ENCODE measurements at regions not wholly inside any gene's neighbourhood (a gene's known extent, or its start where the extent isn't known, plus 50 kb on each side); places are given as distances from the start of the nearest gene placed in this dataset.
"Not testable (repeated sequence)": the region's sequence is repeated elsewhere in the genome, so short reads cannot be mapped to it uniquely, and the experiment has no call there.

- H3K27me3 Mint-ChIP-seq (ENCODE audit: low read depth); H3K27ac Mint-ChIP-seq; H3K36me3 Mint-ChIP-seq (ENCODE audit: low read depth); ATAC-seq; CTCF ChIA-PET; POLR2A ChIA-PET; H3K4me3 Mint-ChIP-seq; H3K4me1 Mint-ChIP-seq (ENCODE audit: low read depth); DNase-seq: not testable (repeated sequence)
- peaks cover 12% of the 10 kb centered on the region for H3K9me3 Mint-ChIP-seq (ENCODE audit: insufficient read depth)
Measured at GRCh38 chr2:89756616-89757015, 1065.1 kb downstream of the RPIA start.

- H3K27ac Mint-ChIP-seq; CTCF ChIA-PET; POLR2A ChIA-PET; DNase-seq; H3K36me3 Mint-ChIP-seq (ENCODE audit: low read depth); ATAC-seq; H3K27me3 Mint-ChIP-seq (ENCODE audit: low read depth); H3K4me3 Mint-ChIP-seq; H3K4me1 Mint-ChIP-seq (ENCODE audit: low read depth): not testable (repeated sequence)
- H3K9me3 Mint-ChIP-seq (ENCODE audit: insufficient read depth), result peaks cover 16% of the 10 kb centered on the region
Measured at GRCh38 chr2:89758332-89759026, 1067.0 kb downstream of the RPIA start.

- H3K27me3 Mint-ChIP-seq (ENCODE audit: low read depth); H3K36me3 Mint-ChIP-seq (ENCODE audit: low read depth); POLR2A ChIA-PET; ATAC-seq; H3K4me3 Mint-ChIP-seq; CTCF ChIA-PET; DNase-seq; H3K27ac Mint-ChIP-seq; H3K4me1 Mint-ChIP-seq (ENCODE audit: low read depth): not testable (repeated sequence)
- peaks cover 25% of the 10 kb centered on the region for H3K9me3 Mint-ChIP-seq (ENCODE audit: insufficient read depth)
Measured at GRCh38 chr2:89760762-89761161, 1069.3 kb downstream of the RPIA start.

GRCh38 chr2:89761171-89761570 is 1069.7 kb downstream of the RPIA start:
- CTCF ChIA-PET; ATAC-seq; H3K4me3 Mint-ChIP-seq; H3K4me1 Mint-ChIP-seq (ENCODE audit: low read depth); DNase-seq; H3K27me3 Mint-ChIP-seq (ENCODE audit: low read depth); POLR2A ChIA-PET; H3K36me3 Mint-ChIP-seq (ENCODE audit: low read depth); H3K27ac Mint-ChIP-seq: not testable (repeated sequence)
- H3K9me3 Mint-ChIP-seq (ENCODE audit: insufficient read depth), result peaks cover 26% of the 10 kb centered on the region

GRCh38 chr2:89761863-89762262 is 1070.4 kb downstream of the RPIA start:
- H3K4me3 Mint-ChIP-seq; H3K36me3 Mint-ChIP-seq (ENCODE audit: low read depth); H3K27ac Mint-ChIP-seq; CTCF ChIA-PET; DNase-seq; H3K27me3 Mint-ChIP-seq (ENCODE audit: low read depth); H3K4me1 Mint-ChIP-seq (ENCODE audit: low read depth); ATAC-seq; POLR2A ChIA-PET: not testable (repeated sequence)
- H3K9me3 Mint-ChIP-seq (ENCODE audit: insufficient read depth), result peaks cover 26% of the 10 kb centered on the region

GRCh38 chr2:89762461-89763253 is 1071.2 kb downstream of the RPIA start:
- H3K4me3 Mint-ChIP-seq; H3K4me1 Mint-ChIP-seq (ENCODE audit: low read depth); H3K27ac Mint-ChIP-seq; POLR2A ChIA-PET; DNase-seq; ATAC-seq; CTCF ChIA-PET; H3K36me3 Mint-ChIP-seq (ENCODE audit: low read depth): not testable (repeated sequence)
- Mint-ChIP-seq H3K9me3 (ENCODE audit: insufficient read depth) (peaks cover 26% of the 10 kb centered on the region), H3K27me3 (ENCODE audit: low read depth) (peaks cover 11% of the 10 kb centered on the region)

GRCh38 chr2:89763254-89763580 is 1071.7 kb downstream of the RPIA start:
- ChIA-PET CTCF (no interaction called here), POLR2A (no interaction called here)
- Mint-ChIP-seq H3K9me3 (ENCODE audit: insufficient read depth) (peaks cover 26% of the 10 kb centered on the region), H3K27ac (no peak overlapping the region), H3K4me3 (no peak overlapping the region), H3K4me1 (ENCODE audit: low read depth) (no peaks in the 10 kb centered on the region), H3K36me3 (ENCODE audit: low read depth) (peaks cover 1% of the 10 kb centered on the region), H3K27me3 (ENCODE audit: low read depth) (peaks cover 15% of the 10 kb centered on the region)
- DNase-seq (no peak), ATAC-seq (no peak)

- DNase-seq, result no peak
- Mint-ChIP-seq H3K4me3 (no peak overlapping the region), H3K4me1 (ENCODE audit: low read depth) (no peaks in the 10 kb centered on the region), H3K36me3 (ENCODE audit: low read depth) (peaks cover 1% of the 10 kb centered on the region), H3K27me3 (ENCODE audit: low read depth) (peaks cover 18% of the 10 kb centered on the region), H3K9me3 (ENCODE audit: insufficient read depth) (peaks cover 26% of the 10 kb centered on the region), H3K27ac (no peak overlapping the region)
- ATAC-seq, result no peak
- ChIA-PET POLR2A (no interaction called here), CTCF (no interaction called here)
Measured at GRCh38 chr2:89763581-89764485, 1072.4 kb downstream of the RPIA start.

GRCh38 chr2:89764571-89765360 is 1073.3 kb downstream of the RPIA start:
- POLR2A ChIA-PET; DNase-seq; H3K36me3 Mint-ChIP-seq (ENCODE audit: low read depth); H3K4me3 Mint-ChIP-seq; ATAC-seq; CTCF ChIA-PET; H3K27ac Mint-ChIP-seq; H3K4me1 Mint-ChIP-seq (ENCODE audit: low read depth): not testable (repeated sequence)
- Mint-ChIP-seq H3K27me3 (ENCODE audit: low read depth) (peaks cover 22% of the 10 kb centered on the region), H3K9me3 (ENCODE audit: insufficient read depth) (peaks cover 26% of the 10 kb centered on the region)

GRCh38 chr2:89765361-89765718 is 1073.9 kb downstream of the RPIA start:
- H3K36me3 Mint-ChIP-seq (ENCODE audit: low read depth); CTCF ChIA-PET; H3K4me1 Mint-ChIP-seq (ENCODE audit: low read depth); H3K27ac Mint-ChIP-seq; DNase-seq; H3K4me3 Mint-ChIP-seq; POLR2A ChIA-PET; ATAC-seq: not testable (repeated sequence)
- Mint-ChIP-seq H3K9me3 (ENCODE audit: insufficient read depth) (peaks cover 26% of the 10 kb centered on the region), H3K27me3 (ENCODE audit: low read depth) (peaks cover 22% of the 10 kb centered on the region)

GRCh38 chr2:89766141-89766990 is 1074.9 kb downstream of the RPIA start:
- POLR2A ChIA-PET; CTCF ChIA-PET; DNase-seq; H3K36me3 Mint-ChIP-seq (ENCODE audit: low read depth); H3K4me3 Mint-ChIP-seq; H3K27ac Mint-ChIP-seq; ATAC-seq; H3K4me1 Mint-ChIP-seq (ENCODE audit: low read depth): not testable (repeated sequence)
- Mint-ChIP-seq H3K27me3 (ENCODE audit: low read depth) (peaks cover 22% of the 10 kb centered on the region), H3K9me3 (ENCODE audit: insufficient read depth) (peaks cover 22% of the 10 kb centered on the region)
